Ishikawa (cell line): ENCODE measurements at regions not wholly inside any gene's neighbourhood (a gene's known extent, or its start where the extent isn't known, plus 50 kb on each side); places are given as distances from the start of the nearest gene placed in this dataset.

Experiments
- CEBPB ChIP-seq: IDR thresholded peaks from 2 replicates; pipeline ENCODE4 v1.6.1; 2012
- CREB1 ChIP-seq: IDR thresholded peaks from 2 replicates; pipeline ENCODE4 v1.6.1; 2012; ENCODE audit warnings: low read depth
- EGR1 ChIP-seq: IDR thresholded peaks from 2 replicates; pipeline ENCODE4 v1.6.1; 2012
- EP300 ChIP-seq: IDR thresholded peaks from 2 replicates; pipeline ENCODE4 v1.6.1; 2012; ENCODE audit warnings: borderline replicate concordance
- FOXM1 ChIP-seq: IDR thresholded peaks from 2 replicates; pipeline ENCODE4 v1.6.1; 2012; ENCODE audit warnings: low read depth, borderline replicate concordance
- NFIC ChIP-seq: IDR thresholded peaks from 2 replicates; pipeline ENCODE4 v1.6.1; 2012
- RAD21 ChIP-seq: IDR thresholded peaks from 2 replicates; pipeline ENCODE4 v1.6.1; 2012; ENCODE audit warnings: low read depth
- TAF1 ChIP-seq: IDR thresholded peaks from 2 replicates; pipeline ENCODE4 v1.6.1; 2012; ENCODE audit warnings: low read depth, mild to moderate bottlenecking
- TCF12 ChIP-seq: IDR thresholded peaks from 2 replicates; pipeline ENCODE4 v1.6.1; 2012; ENCODE audit warnings: low read depth
- TEAD4 ChIP-seq: IDR thresholded peaks from 2 replicates; pipeline ENCODE4 v1.6.1; 2012
- YY1 ChIP-seq: IDR thresholded peaks from 2 replicates; pipeline ENCODE4 v1.6.1; 2012; ENCODE audit warnings: low read depth
- ZBTB7A ChIP-seq: IDR thresholded peaks from 2 replicates; pipeline ENCODE4 v1.6.1; 2012; ENCODE audit warnings: low read depth
- TF ChIP-seq, protein P1 (sequence below): IDR thresholded peaks from 2 replicates; pipeline ENCODE4 v1.6.1; 2012
- TF ChIP-seq, protein P2 (sequence below): IDR thresholded peaks from 2 replicates; pipeline ENCODE4 v1.6.1; 2012
- TF ChIP-seq, protein P3 (sequence below): IDR thresholded peaks from 2 replicates; pipeline ENCODE4 v1.6.1; 2012; ENCODE audit warnings: low read depth, mild to moderate bottlenecking

- TF ChIP-seq EP300 (no peak), TEAD4 (no peak), ZBTB7A (no peak), RAD21 (no peak), NFIC (no peak)
- TF ChIP-seq, protein P1, sequence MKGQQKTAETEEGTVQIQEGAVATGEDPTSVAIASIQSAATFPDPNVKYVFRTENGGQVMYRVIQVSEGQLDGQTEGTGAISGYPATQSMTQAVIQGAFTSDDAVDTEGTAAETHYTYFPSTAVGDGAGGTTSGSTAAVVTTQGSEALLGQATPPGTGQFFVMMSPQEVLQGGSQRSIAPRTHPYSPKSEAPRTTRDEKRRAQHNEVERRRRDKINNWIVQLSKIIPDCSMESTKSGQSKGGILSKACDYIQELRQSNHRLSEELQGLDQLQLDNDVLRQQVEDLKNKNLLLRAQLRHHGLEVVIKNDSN: no peak
- TF ChIP-seq, protein P2, sequence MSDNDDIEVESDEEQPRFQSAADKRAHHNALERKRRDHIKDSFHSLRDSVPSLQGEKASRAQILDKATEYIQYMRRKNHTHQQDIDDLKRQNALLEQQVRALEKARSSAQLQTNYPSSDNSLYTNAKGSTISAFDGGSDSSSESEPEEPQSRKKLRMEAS: no peak
- TF ChIP-seq, protein P3, sequence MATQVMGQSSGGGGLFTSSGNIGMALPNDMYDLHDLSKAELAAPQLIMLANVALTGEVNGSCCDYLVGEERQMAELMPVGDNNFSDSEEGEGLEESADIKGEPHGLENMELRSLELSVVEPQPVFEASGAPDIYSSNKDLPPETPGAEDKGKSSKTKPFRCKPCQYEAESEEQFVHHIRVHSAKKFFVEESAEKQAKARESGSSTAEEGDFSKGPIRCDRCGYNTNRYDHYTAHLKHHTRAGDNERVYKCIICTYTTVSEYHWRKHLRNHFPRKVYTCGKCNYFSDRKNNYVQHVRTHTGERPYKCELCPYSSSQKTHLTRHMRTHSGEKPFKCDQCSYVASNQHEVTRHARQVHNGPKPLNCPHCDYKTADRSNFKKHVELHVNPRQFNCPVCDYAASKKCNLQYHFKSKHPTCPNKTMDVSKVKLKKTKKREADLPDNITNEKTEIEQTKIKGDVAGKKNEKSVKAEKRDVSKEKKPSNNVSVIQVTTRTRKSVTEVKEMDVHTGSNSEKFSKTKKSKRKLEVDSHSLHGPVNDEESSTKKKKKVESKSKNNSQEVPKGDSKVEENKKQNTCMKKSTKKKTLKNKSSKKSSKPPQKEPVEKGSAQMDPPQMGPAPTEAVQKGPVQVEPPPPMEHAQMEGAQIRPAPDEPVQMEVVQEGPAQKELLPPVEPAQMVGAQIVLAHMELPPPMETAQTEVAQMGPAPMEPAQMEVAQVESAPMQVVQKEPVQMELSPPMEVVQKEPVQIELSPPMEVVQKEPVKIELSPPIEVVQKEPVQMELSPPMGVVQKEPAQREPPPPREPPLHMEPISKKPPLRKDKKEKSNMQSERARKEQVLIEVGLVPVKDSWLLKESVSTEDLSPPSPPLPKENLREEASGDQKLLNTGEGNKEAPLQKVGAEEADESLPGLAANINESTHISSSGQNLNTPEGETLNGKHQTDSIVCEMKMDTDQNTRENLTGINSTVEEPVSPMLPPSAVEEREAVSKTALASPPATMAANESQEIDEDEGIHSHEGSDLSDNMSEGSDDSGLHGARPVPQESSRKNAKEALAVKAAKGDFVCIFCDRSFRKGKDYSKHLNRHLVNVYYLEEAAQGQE: no peak
Measured at GRCh38 chr1:96995351-96995750, 273.8 kb downstream of the PTBP2 start.

DNA sequence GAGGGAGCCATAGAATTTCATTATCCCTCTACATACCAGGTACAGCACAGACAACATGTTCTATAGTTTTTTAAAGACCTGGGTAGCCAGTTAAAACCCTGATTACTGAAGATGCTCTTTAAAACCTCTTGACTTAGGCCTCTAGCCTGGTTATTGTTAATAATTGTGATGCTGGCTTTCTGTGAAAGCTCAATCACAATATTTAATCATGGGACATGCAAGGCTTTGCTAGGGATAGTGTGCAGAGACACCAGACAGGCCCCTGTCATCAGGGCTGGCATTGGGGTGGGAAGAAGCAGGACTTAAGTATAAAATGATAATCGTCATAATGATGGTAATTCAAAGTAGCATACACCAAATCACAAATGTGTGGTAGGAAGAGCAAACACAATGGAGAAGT lies 274.4 kb downstream of the PTBP2 start:
- TF ChIP-seq RAD21 (no peak), YY1 (no peak), FOXM1 (no peak), EP300 (no peak), EGR1 (no peak)

DNA sequence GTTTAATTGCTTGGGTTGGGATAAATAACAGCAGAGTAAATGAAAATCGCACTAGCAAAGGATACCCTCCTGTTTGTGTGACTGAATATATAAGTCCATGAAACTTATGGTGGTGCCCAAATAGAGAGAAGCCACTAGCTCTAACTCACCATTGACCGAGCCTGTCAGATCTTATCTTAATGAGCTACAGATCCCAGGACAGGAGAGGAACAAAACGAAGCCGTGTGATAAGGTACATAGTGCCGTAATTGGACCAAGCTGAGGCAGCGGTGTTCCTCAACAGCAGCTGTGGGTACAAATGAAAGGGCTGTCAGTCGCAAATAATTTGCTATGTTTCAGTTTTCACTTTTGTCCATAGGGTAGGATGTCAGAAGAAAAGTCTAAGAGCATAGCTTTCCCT lies 276.1 kb downstream of the PTBP2 start:
- TF ChIP-seq, protein P3: no peak
- TF ChIP-seq EP300 (no peak), NFIC (no peak), RAD21 (no peak), EGR1 (no peak), ZBTB7A (no peak), CREB1 (no peak), YY1 (no peak), TCF12 (no peak), CEBPB (no peak)

DNA sequence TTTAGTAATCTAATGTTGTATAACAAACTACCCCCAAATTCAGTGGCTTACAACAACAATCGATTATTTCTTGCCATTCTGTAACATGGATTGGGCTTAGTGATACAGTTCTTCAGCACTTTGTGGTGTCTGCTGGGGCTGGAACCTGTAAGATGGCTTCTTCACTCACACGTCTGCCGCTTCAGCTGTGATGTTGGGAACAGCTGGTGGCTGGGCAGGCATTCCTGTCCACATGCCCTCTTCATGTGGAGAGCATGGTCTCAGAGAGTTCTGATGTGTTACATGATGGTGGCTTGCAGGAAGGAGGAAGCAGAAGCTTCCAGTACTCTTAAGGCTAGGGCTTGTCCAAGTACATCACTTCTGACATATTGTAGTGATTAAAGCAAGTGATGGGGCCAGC lies 276.9 kb downstream of the PTBP2 start:
- TF ChIP-seq ZBTB7A (no peak), CEBPB (no peak), EGR1 (no peak), CREB1 (no peak), TAF1 (no peak), FOXM1 (no peak)
- TF ChIP-seq, protein P1: no peak
- TF ChIP-seq, protein P3: no peak

GRCh38 chr1:96999191-96999590 lies 277.6 kb downstream of the PTBP2 start:
- TF ChIP-seq FOXM1: no peak
- no peak for TF ChIP-seq YY1
- TF ChIP-seq TEAD4: no peak
- TF ChIP-seq EP300: no peak
- TF ChIP-seq TCF12: no peak
- TF ChIP-seq NFIC: no peak
- no peak for TF ChIP-seq RAD21
- TF ChIP-seq ZBTB7A: no peak
- TF ChIP-seq, protein P1: no peak
